Ecto neural progenitor cell (in vitro differentiated cells): ENCODE measurements at regions not wholly inside any gene's neighbourhood (a gene's known extent, or its start where the extent isn't known, plus 50 kb on each side); places are given as distances from the start of the nearest gene placed in this dataset.

Source experiments
- DNase-seq: peaks from one replicate; pipeline ENCODE4 v3.0.0-alpha.2; 2018; ENCODE audit warnings: low spot score

DNA sequence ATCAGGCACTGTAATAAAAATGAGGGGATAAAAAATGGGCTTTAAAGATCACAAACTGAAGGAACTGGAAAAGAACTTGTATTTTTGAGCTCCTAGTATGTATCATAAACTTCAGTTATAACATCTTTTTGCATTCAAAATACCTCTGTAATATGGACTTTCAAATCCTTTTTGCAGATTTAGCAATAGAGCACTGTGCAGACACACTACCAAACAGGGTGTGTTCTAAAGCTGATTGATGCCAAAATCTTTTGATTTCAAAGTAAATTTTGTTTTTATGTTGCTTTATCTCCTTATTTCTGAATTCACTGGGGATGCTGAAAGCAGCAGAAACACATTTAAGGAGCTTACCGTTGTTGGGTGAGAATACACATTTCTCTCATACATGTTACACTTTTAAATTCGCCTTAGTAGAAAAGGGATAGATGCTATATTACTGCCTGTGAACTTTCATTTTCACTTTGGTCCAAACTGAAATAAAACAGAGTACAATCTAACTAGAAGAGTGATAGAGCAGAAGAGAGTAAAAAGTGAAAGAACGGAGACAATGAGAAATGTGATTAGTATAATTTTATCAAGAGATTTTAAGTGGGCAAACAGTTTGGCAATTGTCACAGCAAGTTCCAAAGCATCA is 1126.6 kb downstream of the BRINP3 start:
- no peak for DNase-seq

DNA sequence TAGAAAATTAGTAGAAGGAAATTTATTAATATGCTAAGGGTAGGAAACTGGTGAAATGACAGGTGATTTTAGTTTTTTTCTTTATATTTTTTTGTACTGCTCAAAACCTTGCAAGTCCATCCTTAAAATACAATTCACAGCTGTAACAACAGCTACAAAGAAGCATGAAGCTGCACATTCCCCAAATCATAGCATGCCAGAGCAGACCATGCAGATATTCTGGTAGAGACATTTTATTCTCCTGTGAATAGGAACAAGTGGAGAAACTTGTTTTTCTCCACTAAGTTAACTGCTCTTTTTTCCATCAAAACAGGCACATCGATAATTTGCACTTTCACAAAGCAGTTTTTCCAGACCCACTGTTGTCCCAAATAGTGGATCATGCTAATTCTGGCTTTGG is 1125.7 kb downstream of the BRINP3 start:
- DNase-seq = no peak

DNA sequence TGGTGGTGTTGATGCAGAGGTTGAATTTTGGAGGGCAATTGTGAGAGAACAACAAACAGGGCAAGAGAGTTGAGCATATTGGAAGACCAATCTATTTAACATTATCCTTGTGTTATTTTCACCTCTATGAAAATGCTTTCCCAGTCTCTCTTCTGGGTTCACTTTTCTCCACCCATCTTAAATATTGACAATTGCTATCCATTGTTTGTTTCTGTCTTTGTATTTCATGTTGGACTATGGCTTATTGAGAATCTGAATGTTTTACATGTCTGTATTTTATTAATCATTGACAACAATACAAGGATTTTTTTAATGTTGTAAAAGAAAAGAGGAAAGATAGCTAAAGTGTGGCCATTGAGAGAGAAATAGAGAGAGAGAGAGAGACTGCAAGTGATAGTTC is 1121.5 kb downstream of the BRINP3 start:
- no peak for DNase-seq

DNA sequence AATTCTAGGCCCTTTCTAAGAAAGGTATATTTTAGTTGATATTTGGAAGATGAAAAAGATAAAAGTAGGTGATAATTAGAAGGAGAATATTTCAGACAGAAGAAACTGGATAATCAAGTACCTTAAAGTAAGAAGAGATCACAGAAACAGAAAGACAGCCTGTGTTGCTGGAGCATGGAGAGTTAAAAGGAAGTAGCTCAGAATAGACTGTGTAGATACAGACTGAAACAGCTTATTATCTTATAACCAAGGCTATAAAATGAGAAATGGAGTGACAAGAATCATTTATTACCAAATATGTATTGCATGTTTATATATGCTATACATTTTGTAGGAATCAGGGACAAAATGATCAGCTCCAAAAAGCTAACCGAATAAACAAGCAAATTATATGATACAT is 1120.3 kb downstream of the BRINP3 start:
- DNase-seq = no peak

DNA sequence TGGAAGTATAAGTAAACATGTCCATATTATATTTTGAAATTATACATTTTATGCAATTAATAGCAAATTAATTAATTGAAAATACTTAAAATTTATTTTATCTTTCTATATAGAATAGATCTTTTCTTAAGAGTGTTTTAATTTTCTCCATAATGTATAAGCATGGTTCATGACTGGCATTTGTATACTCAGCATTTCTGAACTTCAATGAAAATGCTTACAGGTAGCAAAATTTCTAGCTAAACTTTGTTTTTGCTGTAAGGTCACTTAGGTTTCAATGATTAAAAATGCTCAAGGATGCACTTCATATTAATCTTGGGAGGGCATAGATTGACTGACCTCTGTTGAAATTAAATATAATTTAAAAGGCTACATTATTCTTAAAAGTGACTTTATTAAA is 1108.1 kb downstream of the BRINP3 start:
- DNase-seq = no peak

DNA sequence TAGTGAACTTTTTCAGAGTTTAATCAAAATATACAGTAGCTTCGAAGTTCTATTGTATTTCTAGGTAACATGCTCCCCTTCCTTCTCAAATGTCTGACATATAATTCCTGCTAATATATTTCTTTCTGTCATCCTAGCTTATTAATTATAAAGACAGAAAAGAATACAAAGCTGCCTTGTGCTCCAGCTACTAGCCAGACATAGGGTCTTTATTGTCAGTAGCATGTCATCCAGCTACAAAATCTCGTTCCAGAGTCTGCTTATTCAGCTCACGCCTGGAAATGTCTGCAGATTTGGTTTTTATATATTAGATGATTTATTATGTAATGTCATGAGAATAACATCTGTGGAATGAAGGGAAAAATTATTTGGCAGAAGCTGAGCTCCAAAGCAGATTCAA is 1102.8 kb downstream of the BRINP3 start:
- DNase-seq = no peak

DNA sequence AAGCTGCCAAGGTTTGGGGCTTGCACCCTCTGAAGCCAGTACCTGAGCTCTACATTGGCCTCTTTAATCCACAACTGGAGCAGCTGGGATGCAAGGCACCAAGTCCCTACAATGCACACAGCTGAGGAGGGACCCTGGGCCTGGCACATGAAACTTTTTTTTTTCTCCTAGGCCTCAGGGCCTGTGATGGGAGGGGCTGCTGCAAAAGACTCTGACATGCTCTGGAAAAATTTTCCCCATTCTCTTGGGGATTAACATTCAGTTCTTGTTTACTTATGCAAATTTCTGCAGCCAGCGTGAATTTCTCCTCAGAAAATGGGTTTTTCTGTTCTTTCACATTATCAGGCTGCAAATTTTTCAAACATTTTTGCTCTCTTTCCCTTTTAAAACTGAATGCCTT is 1072.2 kb downstream of the BRINP3 start:
- no peak for DNase-seq

DNA sequence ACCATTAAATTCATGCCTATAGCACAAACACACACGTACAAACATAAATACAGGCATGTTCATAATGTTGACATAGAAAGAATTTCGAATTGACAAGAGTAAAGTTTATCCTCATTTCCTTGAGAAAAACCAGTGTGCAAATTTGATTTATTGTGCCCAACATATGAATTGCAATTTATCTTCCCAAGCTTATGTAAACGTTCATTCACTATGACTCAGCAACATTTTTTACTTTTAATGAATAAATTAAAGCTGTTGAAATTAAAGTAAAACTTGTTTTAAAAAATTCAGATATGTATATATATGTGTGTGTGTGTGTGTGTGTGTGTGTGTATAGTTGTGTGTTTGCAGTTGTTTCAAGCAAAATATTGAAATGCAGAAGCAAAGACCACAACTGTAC is 1067.9 kb downstream of the BRINP3 start:
- no peak for DNase-seq

DNA sequence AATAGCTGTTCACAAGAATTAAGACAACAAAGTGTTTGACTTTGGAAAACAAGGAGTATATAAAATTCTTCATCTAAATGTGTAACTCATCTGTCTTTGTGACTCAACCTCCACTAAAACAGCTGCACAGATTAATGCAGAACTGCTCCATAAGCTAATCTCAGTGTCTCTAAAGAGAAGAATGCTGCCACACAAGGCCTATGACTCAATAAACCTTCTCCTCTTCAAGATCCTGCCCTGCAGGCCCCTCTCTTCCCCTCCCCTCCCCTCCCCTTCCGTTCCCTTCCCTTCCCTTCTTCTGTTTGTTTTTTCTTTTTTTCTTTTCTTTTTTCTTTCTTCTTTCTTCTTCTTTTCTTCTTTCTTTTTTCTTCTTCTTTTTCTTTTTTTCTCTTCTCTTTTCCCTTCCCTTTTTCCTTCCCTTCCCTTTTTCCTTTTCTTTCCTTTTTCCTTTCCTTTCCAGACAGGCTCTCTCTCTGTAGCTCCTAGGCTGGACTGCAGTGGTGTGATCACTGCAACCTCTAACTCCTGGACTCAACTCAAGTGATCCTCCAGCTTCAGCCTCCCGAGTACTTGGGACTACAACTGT is 1052.8 kb downstream of the BRINP3 start:
- DNase-seq = no peak

DNA sequence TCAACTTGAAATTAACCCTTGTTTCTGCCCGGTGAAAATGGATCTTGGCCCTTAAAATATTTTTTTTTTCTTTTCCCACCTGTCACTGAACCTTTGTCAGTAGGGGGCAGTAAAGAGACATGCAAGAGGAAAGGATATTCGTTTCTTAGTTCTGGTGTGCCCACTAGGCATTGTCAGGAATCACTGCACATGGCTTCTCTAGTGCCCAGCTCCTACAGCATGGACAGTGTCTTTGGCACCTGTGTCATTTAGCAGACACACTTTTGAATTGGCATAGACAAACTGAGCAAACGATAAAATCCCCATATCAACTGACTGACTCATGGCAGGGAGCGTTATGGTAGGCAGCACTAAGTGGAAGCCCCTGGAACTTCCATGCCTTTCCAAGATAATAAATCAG is 1048.1 kb downstream of the BRINP3 start:
- no peak for DNase-seq

DNA sequence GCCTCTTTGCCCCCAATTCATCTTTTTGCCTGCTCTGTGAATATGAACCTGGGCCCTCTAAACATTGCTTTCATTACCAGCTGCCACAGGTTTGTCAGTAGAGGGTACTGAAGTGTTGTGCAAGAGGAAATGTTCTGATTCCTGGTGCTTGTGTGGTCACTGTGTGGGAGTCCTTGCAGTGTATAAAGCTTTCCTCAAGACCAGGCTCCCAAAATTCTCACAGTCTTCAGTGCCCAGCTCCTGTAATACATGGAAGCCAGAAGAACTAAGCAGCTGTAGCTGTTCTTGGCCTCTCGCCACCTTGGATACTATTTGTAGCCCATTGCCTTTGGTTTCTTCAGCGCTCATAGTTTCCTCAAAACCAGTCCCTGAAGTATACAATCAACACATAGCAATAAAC is 1046.2 kb downstream of the BRINP3 start:
- no peak for DNase-seq

DNA sequence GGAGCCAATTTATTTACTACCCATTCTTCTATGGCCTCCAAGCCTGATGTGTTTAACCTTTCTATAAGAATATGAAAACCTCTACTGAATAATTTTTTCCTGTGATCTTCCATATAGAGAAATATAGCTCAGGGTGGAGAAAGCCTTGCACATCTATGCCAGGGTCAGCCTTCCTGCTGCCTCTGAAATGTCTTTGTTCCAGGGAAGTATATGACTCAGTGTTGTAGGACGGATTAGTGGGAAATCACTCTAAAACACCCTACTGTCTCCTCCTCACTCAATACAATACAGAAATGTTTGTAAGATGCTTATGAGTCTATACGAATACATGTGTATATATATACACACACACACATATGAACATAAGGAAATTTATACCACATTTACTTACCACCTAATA is 1044.9 kb downstream of the BRINP3 start:
- DNase-seq = no peak

DNA sequence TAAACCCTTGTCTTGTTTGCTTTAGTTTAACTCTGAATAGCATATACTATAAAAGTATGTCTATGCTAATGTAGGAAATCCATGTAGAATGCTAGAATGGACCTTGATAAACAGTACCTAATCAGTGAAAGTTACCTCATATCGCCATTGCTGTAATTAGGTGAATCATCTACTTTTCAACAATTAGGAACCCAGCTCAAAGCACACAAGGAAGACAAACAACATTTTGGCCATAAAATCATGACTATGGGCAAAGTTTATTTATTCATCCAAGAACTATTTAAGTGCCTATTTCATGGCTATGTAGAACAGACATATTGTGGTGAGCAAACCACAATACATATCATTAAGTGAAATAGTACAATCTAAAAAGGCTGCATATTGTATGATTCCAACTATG is 1043.2 kb downstream of the BRINP3 start:
- DNase-seq = no peak

DNA sequence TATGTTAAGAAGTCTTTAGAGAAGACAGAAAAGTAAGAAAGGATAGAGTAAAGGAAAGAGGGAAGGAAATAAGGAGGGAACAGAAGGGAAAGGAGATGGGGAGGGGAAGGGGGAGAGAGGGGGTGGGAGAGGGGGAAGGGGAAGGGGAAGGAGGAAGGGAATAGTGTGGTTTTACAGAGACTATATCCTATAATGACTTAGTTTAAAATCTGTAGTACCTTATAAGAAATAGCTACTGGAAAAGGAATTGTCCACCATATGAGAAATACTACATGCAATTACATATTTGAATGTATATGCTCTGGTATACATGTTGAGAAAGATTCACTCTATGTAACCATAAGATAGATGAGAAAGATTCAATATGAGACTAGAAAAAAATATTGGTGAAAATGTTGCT is 1042.3 kb downstream of the BRINP3 start:
- no peak for DNase-seq

DNA sequence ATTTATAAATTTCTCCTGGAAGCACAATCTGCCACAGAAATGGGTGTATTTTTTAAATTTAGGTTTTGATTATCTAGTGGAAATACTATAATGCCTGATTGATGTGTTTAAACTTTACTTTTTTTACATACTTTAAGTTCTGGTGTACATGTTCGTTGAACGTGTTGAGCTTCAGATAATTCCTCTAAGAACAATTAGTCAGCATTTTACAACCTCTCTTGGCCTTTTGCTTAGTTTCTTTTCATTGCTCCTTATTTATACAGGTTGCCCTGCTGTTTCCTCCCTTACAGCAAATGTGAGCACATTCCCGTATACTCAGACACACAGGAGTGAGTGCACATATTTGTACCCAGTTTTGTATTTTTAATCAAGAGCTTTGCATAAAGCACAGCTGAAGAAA is 1038.9 kb downstream of the BRINP3 start:
- DNase-seq = no peak

DNA sequence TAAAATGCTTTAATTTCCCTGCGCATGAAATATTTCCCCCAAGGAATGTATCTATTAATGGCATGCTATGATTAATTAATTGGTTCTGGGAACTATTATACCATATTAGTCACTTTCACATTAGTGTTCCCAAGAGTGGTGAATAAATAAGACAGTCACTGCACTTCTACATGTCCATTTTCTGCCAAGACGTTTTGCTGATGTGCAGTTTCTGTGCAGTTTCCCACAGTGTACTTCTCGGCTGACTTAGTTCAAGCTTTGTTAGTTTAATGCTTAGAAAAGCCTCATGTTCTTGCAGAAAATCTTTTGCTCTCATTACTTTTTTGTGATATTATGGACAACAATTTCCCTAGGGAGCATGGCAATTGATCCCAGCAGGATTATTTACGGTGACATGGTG is 1014.5 kb downstream of the BRINP3 start:
- DNase-seq = no peak

DNA sequence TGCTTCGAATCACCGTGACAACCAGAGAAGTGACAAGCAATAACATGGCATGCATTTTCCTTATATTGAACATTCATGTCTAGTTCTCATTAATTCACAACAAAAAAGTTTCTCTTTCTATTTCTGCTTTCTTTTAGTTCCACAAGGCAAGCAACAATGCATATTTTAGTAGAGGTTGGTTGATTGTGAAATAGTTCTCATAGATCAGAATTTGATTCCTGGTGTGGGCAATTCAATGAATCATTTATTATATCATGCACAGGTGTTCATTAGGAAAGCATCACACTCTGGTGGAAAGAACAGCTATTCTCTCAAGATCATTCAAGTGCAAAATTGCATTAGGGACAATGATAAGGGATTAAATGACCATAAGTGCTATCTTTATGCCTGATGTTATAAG is 980.9 kb downstream of the BRINP3 start:
- DNase-seq = no peak

DNA sequence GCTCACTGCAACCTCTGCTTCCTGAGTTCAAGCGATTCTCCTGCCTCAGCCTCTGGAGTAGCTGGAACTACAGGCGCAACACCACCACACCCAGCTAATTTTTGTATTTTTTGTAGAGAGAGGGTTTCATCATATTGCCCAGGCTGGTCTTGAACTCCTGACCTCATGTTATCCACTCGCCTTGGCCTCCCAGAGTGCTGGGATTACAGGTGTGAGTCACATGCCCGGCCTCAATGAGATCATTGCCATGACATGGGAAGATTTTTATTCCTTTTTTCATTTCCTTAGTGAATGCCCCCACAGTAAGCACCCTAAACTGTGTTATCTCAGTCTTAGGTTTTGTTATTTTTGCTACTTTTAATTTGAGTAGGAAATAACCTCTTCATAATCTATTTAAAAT is 977.9 kb downstream of the BRINP3 start:
- DNase-seq = no peak

DNA sequence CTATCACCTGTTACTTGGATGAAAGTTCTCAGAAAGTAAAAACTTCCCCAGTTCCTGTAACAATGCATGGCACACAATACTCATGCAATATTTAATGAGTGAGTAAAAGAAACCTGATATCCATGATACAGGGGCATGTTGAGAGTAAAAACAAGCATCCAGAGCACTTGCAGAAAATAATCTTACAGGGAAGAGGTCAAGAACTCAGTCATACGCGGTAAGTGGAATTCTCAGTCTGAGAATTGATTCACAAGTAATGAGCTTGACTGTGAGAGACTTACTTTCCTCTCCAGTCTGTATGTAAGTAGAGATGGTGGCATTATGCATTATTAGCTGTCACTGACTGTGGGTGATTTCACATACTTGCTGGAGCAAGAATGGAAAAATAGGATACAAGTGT is 976.9 kb downstream of the BRINP3 start:
- DNase-seq = no peak

DNA sequence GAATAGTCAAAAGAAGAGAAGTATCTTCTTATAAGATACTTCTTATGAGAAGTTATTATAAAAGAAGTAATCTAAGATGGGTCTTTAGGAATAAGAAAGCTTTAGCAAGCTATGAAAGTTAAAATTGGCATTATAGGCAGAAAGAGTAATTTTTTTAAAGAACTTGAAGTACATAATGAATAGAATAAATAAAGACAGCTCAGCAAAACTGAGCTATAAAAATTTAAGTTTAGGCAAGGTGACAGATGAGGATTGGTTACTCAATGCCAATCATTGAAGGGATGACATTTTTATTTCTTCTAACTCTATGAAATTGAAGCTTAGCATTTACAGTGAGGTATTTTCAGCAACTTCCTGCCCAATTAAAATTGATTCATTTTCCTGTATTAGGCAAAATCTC is 966.8 kb downstream of the BRINP3 start:
- DNase-seq = no peak

DNA sequence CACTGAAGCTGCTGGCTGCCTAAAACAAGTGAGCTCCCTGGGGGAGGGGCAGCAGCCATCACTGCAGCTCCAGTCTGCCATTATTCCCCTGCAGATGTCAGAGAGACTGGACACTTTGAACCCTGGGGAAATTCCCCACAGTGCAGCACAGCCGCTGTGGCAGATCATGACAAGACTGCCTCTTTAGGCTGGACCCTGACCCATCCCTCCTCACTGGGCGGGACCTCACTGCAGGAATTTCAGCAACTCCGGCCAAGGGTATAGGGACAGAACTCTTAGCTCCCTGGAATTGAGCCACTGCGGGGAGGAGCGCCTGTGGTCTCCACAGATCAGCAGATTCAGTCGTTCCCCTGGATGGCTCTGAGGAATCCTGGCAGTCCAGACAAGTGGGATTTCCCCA is 964.6 kb downstream of the BRINP3 start:
- no peak for DNase-seq

DNA sequence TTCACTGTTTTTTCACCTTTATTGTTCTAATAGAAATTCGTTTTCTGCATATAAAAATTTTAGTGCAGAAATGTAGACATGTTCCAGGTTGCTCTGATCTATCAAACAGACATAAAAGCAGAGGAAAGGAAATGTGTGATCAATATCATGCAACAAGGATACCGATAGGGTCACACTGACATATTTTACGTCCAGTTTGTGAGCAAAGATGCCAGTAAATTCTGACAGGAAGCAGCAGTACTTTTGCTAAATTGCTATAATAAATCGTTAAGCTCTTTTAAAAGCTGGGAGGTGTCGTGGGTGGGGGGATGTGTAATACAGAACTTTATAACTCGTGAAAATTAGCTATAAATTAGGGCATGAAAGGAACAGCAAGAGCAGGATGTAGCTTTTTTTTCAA is 955.2 kb downstream of the BRINP3 start:
- DNase-seq = no peak

DNA sequence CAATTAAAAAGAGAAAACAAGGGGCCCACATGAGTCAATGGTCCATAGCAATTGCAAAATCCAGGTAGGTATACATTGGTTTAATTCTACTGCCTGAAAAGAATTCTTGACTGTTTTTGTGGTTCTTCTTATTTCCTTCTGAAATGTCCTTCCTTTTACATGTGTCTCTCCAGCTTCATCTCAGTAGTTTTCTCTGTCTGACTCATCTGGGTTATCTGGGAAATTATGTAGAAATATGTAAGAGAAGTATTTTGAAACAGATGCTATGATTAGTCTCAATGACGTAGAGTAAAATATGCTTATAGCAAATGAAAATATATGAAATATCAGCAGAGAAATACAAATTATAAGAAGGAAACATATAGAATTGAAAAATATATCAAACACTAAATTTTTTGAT is 953.2 kb downstream of the BRINP3 start:
- DNase-seq = no peak

DNA sequence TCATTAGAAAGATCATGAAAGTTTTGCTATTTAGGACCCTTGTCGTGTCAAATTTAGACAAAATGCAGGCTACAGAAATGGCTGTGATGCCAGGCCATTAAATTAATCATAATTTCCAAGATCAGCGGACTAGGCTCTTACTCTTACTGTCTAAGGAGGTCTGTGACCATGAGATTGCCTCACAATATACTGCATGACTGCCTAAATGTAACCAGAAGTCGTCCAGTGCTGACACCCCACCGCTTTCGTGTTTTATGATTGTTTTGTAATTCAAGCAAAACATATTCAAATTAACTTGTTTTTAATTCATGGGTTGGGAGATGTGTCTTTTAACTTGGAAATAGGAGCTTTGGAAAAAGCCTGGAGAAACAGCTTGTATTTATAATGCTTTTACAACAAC is 947.5 kb downstream of the BRINP3 start:
- no peak for DNase-seq

DNA sequence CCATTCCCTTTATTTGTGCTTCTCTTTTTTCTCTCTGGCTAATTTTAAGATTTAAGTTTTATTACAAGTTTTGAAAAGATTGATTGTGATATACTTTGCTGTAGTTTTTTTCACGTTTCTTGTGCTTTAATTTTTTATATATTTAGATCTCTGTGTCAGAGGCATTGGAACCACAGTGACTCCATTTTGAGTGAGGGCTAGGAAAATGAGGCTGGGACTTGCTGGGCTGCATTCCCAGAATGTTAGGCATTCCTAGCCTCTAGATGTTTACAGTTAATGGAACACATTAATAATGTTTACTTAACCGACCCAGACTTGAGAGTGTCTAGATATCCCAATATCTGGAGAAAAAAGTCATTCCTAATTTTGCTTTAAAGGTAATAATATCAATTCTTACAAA is 939.4 kb downstream of the BRINP3 start:
- DNase-seq = no peak
